CD4-positive, alpha-beta T cell treated with Interleukin-12 subunit alpha and Interleukin-12 subunit beta, for 1 hour (primary cell): ENCODE measurements at regions not wholly inside any gene's neighbourhood (a gene's known extent, or its start where the extent isn't known, plus 50 kb on each side); places are given as distances from the start of the nearest gene placed in this dataset.

Source experiments
- DNase-seq: peaks from one replicate; pipeline ENCODE4 v3.0.0-alpha.2; 2020

DNA sequence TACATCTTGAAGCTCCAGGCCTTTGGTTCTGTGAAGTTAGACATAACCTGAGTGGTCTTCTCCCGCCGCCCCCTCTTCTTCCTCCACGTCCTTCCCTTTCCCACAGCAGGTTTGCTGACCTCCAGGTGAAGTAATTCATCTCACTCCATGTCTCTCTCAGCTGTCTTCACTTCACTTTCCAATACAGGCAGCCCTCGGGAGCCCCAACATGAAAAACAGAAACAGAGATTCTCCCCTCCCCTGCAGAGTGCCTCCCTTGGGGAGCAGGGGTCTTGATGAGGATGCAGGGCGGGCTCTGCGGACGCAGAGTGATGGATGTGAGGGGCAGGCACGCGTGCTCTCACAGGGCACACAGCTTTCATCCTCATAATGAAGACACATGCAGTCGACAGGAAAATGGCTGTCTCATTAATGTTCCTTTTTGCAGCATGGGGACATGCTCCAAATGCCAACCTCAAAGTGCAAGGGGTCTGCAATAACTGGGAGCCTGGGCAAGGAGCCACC lies 95.6 kb downstream of the GPAM start:
- DNase-seq, result no peak

DNA sequence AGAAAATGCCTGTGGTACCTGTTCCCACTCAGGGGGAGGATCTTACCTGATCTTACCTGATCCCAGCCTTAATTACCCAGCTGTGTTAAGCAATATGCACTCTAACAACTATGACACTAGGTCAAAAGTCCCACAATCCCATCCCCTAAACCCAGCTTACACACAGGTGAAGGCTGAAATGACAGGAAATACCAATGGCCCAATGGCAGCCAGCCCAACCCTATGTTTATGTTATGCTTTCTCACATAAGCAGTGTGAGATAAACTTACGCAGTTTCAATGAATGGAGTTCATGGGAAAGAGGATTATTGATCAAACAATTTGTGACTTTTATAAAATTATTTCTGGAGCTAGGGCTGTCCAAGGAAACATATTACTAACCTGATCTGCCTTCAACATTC lies 91.9 kb downstream of the GPAM start:
- DNase-seq, result no peak

- no peak for DNase-seq
Measured at GRCh38 chr10:112092519-112092918, 91.0 kb downstream of the GPAM start.

- DNase-seq, result no peak
Measured at GRCh38 chr10:112094984-112095383, 88.6 kb downstream of the GPAM start.

- DNase-seq, result no peak
Measured at GRCh38 chr10:112095731-112096130, 87.8 kb downstream of the GPAM start.

DNA sequence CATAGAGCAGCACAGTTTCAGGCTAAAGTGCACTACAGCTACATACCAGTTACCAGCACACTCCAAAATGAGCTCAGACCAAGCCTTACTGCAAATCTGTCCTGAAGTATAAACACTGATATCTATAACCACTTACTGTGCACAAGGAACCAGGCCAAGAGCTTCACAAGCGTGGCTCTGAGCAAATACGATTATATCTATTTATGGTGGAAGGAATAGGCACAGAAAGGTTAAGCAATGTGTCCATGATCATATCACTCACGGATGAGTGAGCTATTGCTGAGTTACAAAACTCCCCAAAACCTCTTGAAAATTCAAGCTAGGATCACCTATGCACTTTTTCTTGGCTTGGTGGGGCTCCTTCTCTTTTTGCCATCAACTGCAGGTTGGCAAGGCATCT lies 84.9 kb downstream of the GPAM start:
- DNase-seq, result no peak
